ENCODE measurements at regions not wholly inside any gene's neighbourhood (a gene's known extent, or its start where the extent isn't known, plus 50 kb on each side); places are given as distances from the start of the nearest gene placed in this dataset.

GRCh38 chr12:118495296-118495695 is 118.9 kb downstream of the SUDS3 start:
- TF ChIP-seq CTCF (IDR thresholded peaks at IDR 0.05) (no peak), EP300 (IDR thresholded peaks at IDR 0.05) (no peak), POLR2A (IDR thresholded peaks at IDR 0.05; ENCODE audit: low read depth) (no peak)
